ENCODE measurements at regions not wholly inside any gene's neighbourhood (a gene's known extent, or its start where the extent isn't known, plus 50 kb on each side); places are given as distances from the start of the nearest gene placed in this dataset.
"Not testable (repeated sequence)": the region's sequence is repeated elsewhere in the genome, so short reads cannot be mapped to it uniquely, and the experiment has no call there.

GRCh38 chr6:56732517-56732916 lies 89.8 kb upstream of the DST start:
- Histone ChIP-seq H3K9me3 (ENCODE audit: severe bottlenecking) (no peaks in the 10 kb centered on the region), H3K27me3 (ENCODE audit: insufficient read depth, poor library complexity, severe bottlenecking) (no peaks in the 10 kb centered on the region), H3K27ac (ENCODE audit: poor library complexity, severe bottlenecking) (peak overlapping the region; percentile 100), H3K4me3 (ENCODE audit: severe bottlenecking) (no peak overlapping the region), H3K4me1 (ENCODE audit: insufficient read depth, poor library complexity, severe bottlenecking) (peaks cover 67% of the 10 kb centered on the region), H3K36me3 (ENCODE audit: low read depth) (peaks cover 19% of the 10 kb centered on the region)
- no peak for TF ChIP-seq CTCF (IDR thresholded peaks at IDR 0.05; ENCODE audit: poor library complexity, severe bottlenecking)
- DNase-seq (ENCODE audit: low spot score) = no peak
- ATAC-seq (ENCODE audit: low read depth) = no peak

- peak overlapping the region; percentile 100 for H3K27ac ChIP-seq (ENCODE audit: poor library complexity, severe bottlenecking)
- DNase-seq (ENCODE audit: low spot score) (no peak), ATAC-seq (ENCODE audit: low read depth) (peak; percentile 78)
- no peak for TF ChIP-seq CTCF (IDR thresholded peaks at IDR 0.05; ENCODE audit: poor library complexity, severe bottlenecking)
- H3K36me3 ChIP-seq (ENCODE audit: low read depth) = peaks cover 19% of the 10 kb centered on the region
- H3K4me1 ChIP-seq (ENCODE audit: insufficient read depth, poor library complexity, severe bottlenecking) = peaks cover 83% of the 10 kb centered on the region
- H3K9me3 ChIP-seq (ENCODE audit: severe bottlenecking) = no peaks in the 10 kb centered on the region
- no peak overlapping the region for H3K4me3 ChIP-seq (ENCODE audit: severe bottlenecking)
- no peaks in the 10 kb centered on the region for H3K27me3 ChIP-seq (ENCODE audit: insufficient read depth, poor library complexity, severe bottlenecking)
Observed at GRCh38 chr6:56730663-56731529, 88.2 kb upstream of the DST start.

- peaks cover 15% of the 10 kb centered on the region for H3K36me3 ChIP-seq (ENCODE audit: low read depth)
- ATAC-seq (ENCODE audit: low read depth) = peak; percentile 52; the same call in 2 of the 3 replicates
- no peak for DNase-seq (ENCODE audit: low spot score)
- no peaks in the 10 kb centered on the region for H3K9me3 ChIP-seq (ENCODE audit: severe bottlenecking)
- no peak for TF ChIP-seq CTCF (IDR thresholded peaks at IDR 0.05; ENCODE audit: poor library complexity, severe bottlenecking)
- H3K4me3 ChIP-seq (ENCODE audit: severe bottlenecking) = no peak overlapping the region
- H3K4me1 ChIP-seq (ENCODE audit: insufficient read depth, poor library complexity, severe bottlenecking) = peaks cover 81% of the 10 kb centered on the region
- H3K27me3 ChIP-seq (ENCODE audit: insufficient read depth, poor library complexity, severe bottlenecking) = no peaks in the 10 kb centered on the region
- peak overlapping the region; percentile 100 for H3K27ac ChIP-seq (ENCODE audit: poor library complexity, severe bottlenecking)
Observed at GRCh38 chr6:56729719-56730118, 87.0 kb upstream of the DST start.

GRCh38 chr6:56729166-56729565 lies 86.5 kb upstream of the DST start:
- H3K36me3 ChIP-seq (ENCODE audit: low read depth); H3K4me3 ChIP-seq (ENCODE audit: severe bottlenecking); ATAC-seq (ENCODE audit: low read depth); H3K9me3 ChIP-seq (ENCODE audit: severe bottlenecking); H3K27me3 ChIP-seq (ENCODE audit: insufficient read depth, poor library complexity, severe bottlenecking); DNase-seq (ENCODE audit: low spot score): not testable (repeated sequence)
- H3K27ac ChIP-seq (ENCODE audit: poor library complexity, severe bottlenecking) = peak overlapping the region; percentile 100
- H3K4me1 ChIP-seq (ENCODE audit: insufficient read depth, poor library complexity, severe bottlenecking) = peaks cover 75% of the 10 kb centered on the region

GRCh38 chr6:56727097-56727850 lies 84.6 kb upstream of the DST start:
- Histone ChIP-seq H3K27me3 (ENCODE audit: insufficient read depth, poor library complexity, severe bottlenecking) (no peaks in the 10 kb centered on the region), H3K4me3 (ENCODE audit: severe bottlenecking) (no peak overlapping the region), H3K9me3 (ENCODE audit: severe bottlenecking) (no peaks in the 10 kb centered on the region), H3K27ac (ENCODE audit: poor library complexity, severe bottlenecking) (peak overlapping the region; percentile 100), H3K36me3 (ENCODE audit: low read depth) (peaks cover 7% of the 10 kb centered on the region; the same call in 1 of the 2 replicates), H3K4me1 (ENCODE audit: insufficient read depth, poor library complexity, severe bottlenecking) (peaks cover 64% of the 10 kb centered on the region)
- TF ChIP-seq CTCF (IDR thresholded peaks at IDR 0.05; ENCODE audit: poor library complexity, severe bottlenecking) = no peak
- ATAC-seq (ENCODE audit: low read depth) (0 out of 3 replicates have a peak, but pooled peaks have one; percentile 8), DNase-seq (ENCODE audit: low spot score) (no peak)
